IMR-90 (cell line): ENCODE measurements at regions not wholly inside any gene's neighbourhood (a gene's known extent, or its start where the extent isn't known, plus 50 kb on each side); places are given as distances from the start of the nearest gene placed in this dataset.

Experiments used
- ATAC-seq: fragments of 200-7000 bp; cut with Tn5 transposase; 2 replicates; pipeline ENCODE4 v1.9.1; 2020; ENCODE audit warnings: low read depth, mild to moderate bottlenecking, moderate library complexity
- BruUV-seq: library from RNA; stranded (reverse); fragments of 400-500 nt; replicated peaks from 2 replicates; lab custom pipeline; 2021; lab: Mats Ljungman, UMichigan
- CTCF ChIA-PET: fragments of 300-600 bp; formaldehyde crosslinking; extraction: SDS; loops from one replicate; lab custom pipeline; 2021; ENCODE audit warnings: antibody characterized with exemption; lab: Yijun Ruan, JAX
- POLR2A ChIA-PET: fragments of 300-600 bp; sonication (Branson Sonifier 250); formaldehyde crosslinking; loops from one replicate; lab custom pipeline; 2022; ENCODE audit warnings: antibody characterized with exemption; ENCODE audit not compliant: unreplicated experiment; lab: Charles Lee
- DNase-seq: peaks from one replicate; pipeline ENCODE4 v3.0.0; 2013
- H2AFZ ChIP-seq: replicated peaks from 2 replicates; pipeline ENCODE3; 2013; ENCODE audit warnings: low read length, mild to moderate bottlenecking; ENCODE audit not compliant: poor library complexity
- H2AK5ac ChIP-seq: 2 replicates; pipeline ENCODE4 v1.6.1; 2013; ENCODE audit warnings: low read depth, low read length, inconsistent platforms
- H2AK9ac ChIP-seq: replicated peaks from 2 replicates; pipeline ENCODE3; 2013; ENCODE audit warnings: mild to moderate bottlenecking, low read depth, low read length, moderate library complexity; ENCODE audit not compliant: poor library complexity
- H2BK120ac ChIP-seq: 2 replicates; pipeline ENCODE4 v1.6.1; 2013; ENCODE audit warnings: low read depth, low read length, inconsistent platforms
- H2BK15ac ChIP-seq: 3 replicates; pipeline ENCODE4 v1.6.1; 2013; ENCODE audit warnings: low read depth, low read length, inconsistent platforms
- H2BK20ac ChIP-seq: 2 replicates; pipeline ENCODE4 v1.6.1; 2013; ENCODE audit warnings: low read depth, mild to moderate bottlenecking, inconsistent platforms, low read length, moderate library complexity
- H2BK5ac ChIP-seq: 2 replicates; pipeline ENCODE4 v1.6.1; 2013; ENCODE audit warnings: mild to moderate bottlenecking, low read depth, low read length, inconsistent platforms; ENCODE audit not compliant: poor library complexity, severe bottlenecking
- H3K14ac ChIP-seq: replicated peaks from 2 replicates; pipeline ENCODE4 v1.6.1; 2013; ENCODE audit warnings: low read depth, low read length, inconsistent platforms
- H3K18ac ChIP-seq: 2 replicates; pipeline ENCODE4 v1.6.1; 2013; ENCODE audit warnings: low read depth, low read length, control low read depth
- H3K23ac ChIP-seq: 2 replicates; pipeline ENCODE4 v1.6.1; 2013; ENCODE audit warnings: low read depth, low read length, inconsistent platforms
- H3K27ac ChIP-seq: 2 replicates; pipeline ENCODE4 v1.5.1; 2013; ENCODE audit warnings: mild to moderate bottlenecking, control low read depth, low read length; ENCODE audit not compliant: insufficient read depth
- H3K27me3 ChIP-seq: 2 replicates; pipeline ENCODE4 v1.6.1; 2013; ENCODE audit warnings: low read length; ENCODE audit not compliant: control insufficient read depth, insufficient read depth
- H3K36me3 ChIP-seq: 2 replicates; pipeline ENCODE4 v1.6.1; 2013; ENCODE audit warnings: low read length, mixed read lengths; ENCODE audit not compliant: control insufficient read depth, insufficient read depth
- H3K4ac ChIP-seq: 2 replicates; pipeline ENCODE4 v1.6.1; 2013; ENCODE audit warnings: low read depth, low read length, inconsistent platforms
- H3K4me1 ChIP-seq: 2 replicates; pipeline ENCODE4 v1.6.1; 2013; ENCODE audit warnings: low read length, mixed read lengths; ENCODE audit not compliant: control insufficient read depth, insufficient read depth
- H3K4me2 ChIP-seq: 2 replicates; pipeline ENCODE4 v1.6.1; 2013; ENCODE audit warnings: low read depth, mild to moderate bottlenecking, control low read depth, low read length, moderate library complexity
- H3K4me3 ChIP-seq: 2 replicates; pipeline ENCODE4 v1.5.1; 2013; ENCODE audit warnings: low read depth, mild to moderate bottlenecking, control low read depth, low read length, moderate library complexity; ENCODE audit not compliant: insufficient read depth
- H3K56ac ChIP-seq: 2 replicates; pipeline ENCODE4 v1.6.1; 2013; ENCODE audit warnings: low read length, inconsistent platforms; ENCODE audit not compliant: insufficient read depth; ENCODE audit errors: extremely low read depth
- H3K79me1 ChIP-seq, 2 experiments: 2 replicates each; pipeline ENCODE4 v1.6.1; 2013; ENCODE audit warnings: low read length in 2 of 2, inconsistent platforms in 1 of 2, low read depth in 1 of 2
- H3K9ac ChIP-seq: 2 replicates; pipeline ENCODE4 v1.6.1; 2013; ENCODE audit warnings: low read depth, low read length, control low read depth
- H3K9me1 ChIP-seq: 2 replicates; pipeline ENCODE4 v1.6.1; 2013; ENCODE audit warnings: low read length, inconsistent platforms; ENCODE audit not compliant: insufficient read depth
- H3K9me3 ChIP-seq: 2 replicates; pipeline ENCODE4 v1.6.1; 2013; ENCODE audit warnings: low read length; ENCODE audit not compliant: control insufficient read depth, insufficient read depth
- H4K20me1 ChIP-seq: 2 replicates; pipeline ENCODE4 v1.6.1; 2013; ENCODE audit warnings: low read length, inconsistent platforms; ENCODE audit not compliant: insufficient read depth
- H4K5ac ChIP-seq: 2 replicates; pipeline ENCODE4 v1.6.1; 2013; ENCODE audit warnings: mild to moderate bottlenecking, low read depth, low read length, control low read depth
- H4K8ac ChIP-seq, 2 experiments: 2 replicates each; pipeline ENCODE4 v1.6.1; 2013; ENCODE audit warnings: low read depth in 2 of 2, low read length in 2 of 2, control low read depth in 1 of 2, inconsistent platforms in 1 of 2
- H4K91ac ChIP-seq: 2 replicates; pipeline ENCODE4 v1.6.1; 2013; ENCODE audit warnings: low read depth, low read length, inconsistent platforms; ENCODE audit not compliant: insufficient read depth
- BHLHE40 ChIP-seq: fragments of 150-350 bp; IDR thresholded peaks from 2 replicates; pipeline ENCODE4 v1.6.1; 2016; ENCODE audit warnings: mild to moderate bottlenecking, low read depth, low read length
- CEBPB ChIP-seq: IDR thresholded peaks from 2 replicates; pipeline ENCODE4 v1.6.1; 2012; ENCODE audit warnings: low read depth, low read length, improper control_type of control experiment
- CHD1 ChIP-seq: IDR thresholded peaks from 2 replicates; pipeline ENCODE4 v1.6.1; 2012; ENCODE audit warnings: low read depth, low read length, improper control_type of control experiment
- FOS ChIP-seq: fragments of 150-350 bp; IDR thresholded peaks from 2 replicates; pipeline ENCODE4 v1.6.1; 2016; ENCODE audit warnings: low read depth, low read length
- RAD21 ChIP-seq: IDR thresholded peaks from 2 replicates; pipeline ENCODE4 v1.6.1; 2012; ENCODE audit warnings: low read length, improper control_type of control experiment
- SMC3 ChIP-seq: fragments of 150-350 bp; IDR thresholded peaks from 2 replicates; pipeline ENCODE4 v1.6.1; 2016; ENCODE audit warnings: low read depth, mild to moderate bottlenecking, antibody characterized with exemption, low read length, moderate library complexity
- WGBS, 2 experiments: methylation state at CpG; one replicate each; pipeline versions ENCODE4 v1.1.5 to v1.1.7; 2013; ENCODE audit warnings: missing lambda C conversion rate in 2 of 2; ENCODE audit not compliant: insufficient read length in 1 of 2; ENCODE audit errors: extremely low coverage in 2 of 2; 5-methylcytosine and 5-hydroxymethylcytosine counted together
- dilution Hi-C: fragments of 300-500 bp; cut with HindIII; formaldehyde crosslinking; loops from one replicate; pipeline ENCODE4 v1.14.3; 2018; ENCODE audit warnings: low sequenced_read_pairs; ENCODE audit not compliant: unreplicated experiment
- in situ Hi-C: fragments of 300-500 bp; cut with MboI; formaldehyde crosslinking; loops from 3 replicates; pipeline ENCODE4 v1.14.3; 2019; ENCODE audit warnings: low sequenced_read_pairs, inconsistent platforms, mixed read lengths
- intact Hi-C: fragments of 100-400 bp; cut with micrococcal nuclease; formaldehyde crosslinking; loops from 2 replicates; pipeline ENCODE4 v1.10.0; 2022

DNA sequence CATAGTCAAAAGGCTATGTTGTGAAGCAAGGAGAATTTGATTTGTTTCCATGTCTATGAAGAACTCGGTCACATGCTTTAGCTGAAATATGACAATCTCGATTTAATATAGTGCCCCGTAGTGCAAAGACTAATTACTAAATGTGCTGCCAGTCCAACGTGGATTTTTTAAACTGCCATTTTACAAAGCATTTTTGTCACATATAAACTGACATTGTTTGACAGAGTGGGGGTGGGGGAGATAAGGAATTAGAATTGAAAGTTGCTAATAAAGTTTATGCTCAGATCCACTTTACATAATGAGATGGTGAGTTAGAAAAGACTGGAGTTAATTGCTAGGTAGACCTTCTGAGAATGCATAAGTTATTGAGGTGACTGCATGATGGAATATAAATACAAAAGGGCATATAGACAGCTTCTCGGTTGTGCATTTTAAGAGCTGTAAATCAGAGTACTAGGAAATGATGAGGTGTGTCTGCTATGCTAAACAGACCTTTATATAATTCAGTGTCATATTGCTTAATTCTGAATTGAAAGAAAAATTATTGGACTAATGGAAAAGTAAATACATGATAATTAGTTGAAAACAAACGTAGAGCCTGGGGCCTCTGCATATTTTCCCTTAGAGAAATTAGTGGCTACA lies 158.9 kb upstream of the MTNR1B start:
- ATAC-seq (no peak), DNase-seq (no peak)
- no peak for TF ChIP-seq CEBPB
- no peak for TF ChIP-seq BHLHE40
- no peak for TF ChIP-seq SMC3
- no peak for TF ChIP-seq CHD1
- TF ChIP-seq RAD21: no peak
- TF ChIP-seq FOS: no peak
- no peak overlapping the region for H2BK15ac ChIP-seq
- POLR2A ChIA-PET: no interaction called here
- H3K56ac ChIP-seq: no peak overlapping the region
- H2AK9ac ChIP-seq: no peak overlapping the region
- no peak overlapping the region for H2BK5ac ChIP-seq
- dilution Hi-C loops: no loop called here
- no peak overlapping the region for H3K4ac ChIP-seq
- no peaks in the 10 kb centered on the region for H4K20me1 ChIP-seq
- no peak overlapping the region for H4K8ac ChIP-seq
- no peak overlapping the region for H3K9ac ChIP-seq
- CTCF ChIA-PET: interaction anchor here (0.6 kb wide), 1 partner anchor 297 kb away, joined by 3 read pairs; no protein-coding TSS in a partner anchor
- no peak overlapping the region for H4K5ac ChIP-seq
- no peak overlapping the region for H2BK120ac ChIP-seq
- H3K79me1 ChIP-seq: no peaks in the 10 kb centered on the region
- H3K4me3 ChIP-seq: no peak overlapping the region
- no peak overlapping the region for H3K4me2 ChIP-seq
- no peaks in the 10 kb centered on the region for H3K27me3 ChIP-seq
- H3K4me1 ChIP-seq: no peaks in the 10 kb centered on the region
- no peak overlapping the region for H3K18ac ChIP-seq
- in situ Hi-C loops: no loop called here
- no peak overlapping the region for H3K23ac ChIP-seq
- intact Hi-C loops: no loop called here
- WGBS, 2 experiments: no CpG with 5 or more reads among the region's 6 CpGs
- no peak overlapping the region for H2AFZ ChIP-seq
- BruUV-seq: no TSS peak
- no peak overlapping the region for H2BK20ac ChIP-seq
- no peaks in the 10 kb centered on the region for H3K9me3 ChIP-seq
- no peak overlapping the region for H2AK5ac ChIP-seq
- no peak overlapping the region for H3K27ac ChIP-seq
- no peak overlapping the region for H3K14ac ChIP-seq
- no peaks in the 10 kb centered on the region for H3K9me1 ChIP-seq
- no peak overlapping the region for H4K91ac ChIP-seq
- no peaks in the 10 kb centered on the region for H3K36me3 ChIP-seq
